ENCODE measurements at regions not wholly inside any gene's neighbourhood (a gene's known extent, or its start where the extent isn't known, plus 50 kb on each side); places are given as distances from the start of the nearest gene placed in this dataset.

DNA sequence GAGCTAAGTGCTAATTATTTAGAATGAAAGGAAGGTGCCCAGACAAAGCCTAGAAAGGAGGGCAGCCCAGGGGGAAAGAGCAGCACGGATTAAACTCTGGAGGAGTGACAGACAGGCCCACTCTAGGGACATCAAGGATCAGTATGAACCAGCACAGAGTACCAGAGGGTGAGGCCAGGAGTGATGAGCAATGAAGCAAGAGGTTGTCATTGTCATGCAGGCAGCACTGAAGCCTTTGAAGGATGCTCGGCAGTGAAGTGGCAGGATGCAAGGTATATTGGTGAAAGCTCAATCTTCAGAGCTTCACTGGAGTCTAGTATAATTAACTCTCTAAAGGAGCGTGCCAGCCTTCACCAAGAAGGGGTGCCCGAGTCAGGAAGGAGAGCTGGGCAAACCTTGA, 112.0 kb upstream of the INHBA start:
- 82 to 89% methylated on average over 4 of the region's 4 CpGs for WGBS, 2 donors
- DNase-seq = no peak
- intact Hi-C loops (cut with DNase I; ENCODE audit: low total_unique reads) = no loop called here
- no peaks in the 10 kb centered on the region for H3K36me3 ChIP-seq (ENCODE audit: low read depth, missing control alignments)
- H3K4me3 ChIP-seq = no peak overlapping the region
- no peaks in the 10 kb centered on the region for H3K4me1 ChIP-seq
- TF ChIP-seq POLR2A (IDR thresholded peaks at IDR 0.05) = no peak
- TF ChIP-seq, protein P1, sequence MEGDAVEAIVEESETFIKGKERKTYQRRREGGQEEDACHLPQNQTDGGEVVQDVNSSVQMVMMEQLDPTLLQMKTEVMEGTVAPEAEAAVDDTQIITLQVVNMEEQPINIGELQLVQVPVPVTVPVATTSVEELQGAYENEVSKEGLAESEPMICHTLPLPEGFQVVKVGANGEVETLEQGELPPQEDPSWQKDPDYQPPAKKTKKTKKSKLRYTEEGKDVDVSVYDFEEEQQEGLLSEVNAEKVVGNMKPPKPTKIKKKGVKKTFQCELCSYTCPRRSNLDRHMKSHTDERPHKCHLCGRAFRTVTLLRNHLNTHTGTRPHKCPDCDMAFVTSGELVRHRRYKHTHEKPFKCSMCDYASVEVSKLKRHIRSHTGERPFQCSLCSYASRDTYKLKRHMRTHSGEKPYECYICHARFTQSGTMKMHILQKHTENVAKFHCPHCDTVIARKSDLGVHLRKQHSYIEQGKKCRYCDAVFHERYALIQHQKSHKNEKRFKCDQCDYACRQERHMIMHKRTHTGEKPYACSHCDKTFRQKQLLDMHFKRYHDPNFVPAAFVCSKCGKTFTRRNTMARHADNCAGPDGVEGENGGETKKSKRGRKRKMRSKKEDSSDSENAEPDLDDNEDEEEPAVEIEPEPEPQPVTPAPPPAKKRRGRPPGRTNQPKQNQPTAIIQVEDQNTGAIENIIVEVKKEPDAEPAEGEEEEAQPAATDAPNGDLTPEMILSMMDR (IDR thresholded peaks at IDR 0.05) = no peak
- no peaks in the 10 kb centered on the region for H3K9me3 ChIP-seq
- no peaks in the 10 kb centered on the region for H3K27me3 ChIP-seq
- no peak overlapping the region for H3K27ac ChIP-seq

GRCh38 chr7:41813286-41813685, 110.4 kb upstream of the INHBA start:
- H3K27me3 ChIP-seq = no peaks in the 10 kb centered on the region
- no peak for DNase-seq
- no peaks in the 10 kb centered on the region for H3K36me3 ChIP-seq (ENCODE audit: low read depth, missing control alignments)
- 93 to 98% methylated on average over 2 of the region's 2 CpGs for WGBS, 2 donors
- no peaks in the 10 kb centered on the region for H3K9me3 ChIP-seq
- TF ChIP-seq POLR2A (IDR thresholded peaks at IDR 0.05) = no peak
- TF ChIP-seq, protein P1 (IDR thresholded peaks at IDR 0.05) = no peak
- H3K4me1 ChIP-seq = no peaks in the 10 kb centered on the region
- H3K27ac ChIP-seq = no peak overlapping the region
- intact Hi-C loops (cut with DNase I; ENCODE audit: low total_unique reads) = no loop called here
- H3K4me3 ChIP-seq = no peak overlapping the region

- no peak for TF ChIP-seq POLR2A (IDR thresholded peaks at IDR 0.05)
- TF ChIP-seq, protein P1 (IDR thresholded peaks at IDR 0.05) = no peak
- H3K36me3 ChIP-seq (ENCODE audit: low read depth, missing control alignments) = no peaks in the 10 kb centered on the region
- H3K27ac ChIP-seq = no peak overlapping the region
- intact Hi-C loops (cut with DNase I; ENCODE audit: low total_unique reads) = no loop called here
- no peaks in the 10 kb centered on the region for H3K27me3 ChIP-seq
- no peak for DNase-seq
- H3K9me3 ChIP-seq = no peaks in the 10 kb centered on the region
- no peaks in the 10 kb centered on the region for H3K4me1 ChIP-seq
- no peak overlapping the region for H3K4me3 ChIP-seq
These were observed 109.1 kb upstream of the INHBA start for GRCh38 chr7:41811941-41812340.

- Histone ChIP-seq H3K4me1 (no peaks in the 10 kb centered on the region), H3K36me3 (ENCODE audit: low read depth, missing control alignments) (no peaks in the 10 kb centered on the region), H3K4me3 (no peak overlapping the region), H3K27ac (no peak overlapping the region), H3K9me3 (no peaks in the 10 kb centered on the region), H3K27me3 (no peaks in the 10 kb centered on the region)
- TF ChIP-seq POLR2A (IDR thresholded peaks at IDR 0.05) = no peak
- TF ChIP-seq, protein P1 (IDR thresholded peaks at IDR 0.05) = no peak
- intact Hi-C loops (cut with DNase I; ENCODE audit: low total_unique reads) = no loop called here
- 86 to 91% methylated on average over 13 of the region's 13 CpGs for WGBS, 2 donors
- DNase-seq = no peak
These were observed 107.2 kb upstream of the INHBA start for GRCh38 chr7:41809940-41810576.

GRCh38 chr7:41809529-41809939, 106.6 kb upstream of the INHBA start:
- intact Hi-C loops (cut with DNase I; ENCODE audit: low total_unique reads) = no loop called here
- 81 to 82% methylated on average over 1 of the region's 1 CpG for WGBS, 2 donors
- Histone ChIP-seq H3K4me3 (no peak overlapping the region), H3K27ac (no peak overlapping the region), H3K27me3 (no peaks in the 10 kb centered on the region), H3K9me3 (no peaks in the 10 kb centered on the region), H3K4me1 (no peaks in the 10 kb centered on the region), H3K36me3 (ENCODE audit: low read depth, missing control alignments) (no peaks in the 10 kb centered on the region)
- TF ChIP-seq, protein P1 (IDR thresholded peaks at IDR 0.05) = no peak
- no peak for DNase-seq
